H1 (cell line): ENCODE measurements at regions not wholly inside any gene's neighbourhood (a gene's known extent, or its start where the extent isn't known, plus 50 kb on each side); places are given as distances from the start of the nearest gene placed in this dataset.

Experiments
- CTCF ChIA-PET: fragments of 300-600 bp; sonication (Branson Sonifier 250); formaldehyde crosslinking; loops from one replicate; lab custom pipeline; 2021; ENCODE audit not compliant: partially characterized antibody; lab: Charles Lee
- POLR2A ChIA-PET: fragments of 300-600 bp; sonication (Branson Sonifier 250); formaldehyde crosslinking; loops from one replicate; lab custom pipeline; 2021; ENCODE audit warnings: inconsistent platforms; ENCODE audit not compliant: partially characterized antibody; lab: Charles Lee
- DNase-seq, 2 experiments: peaks; one replicate each; pipeline versions ENCODE4 v3.0.0 to v3.0.0-alpha.2; 2010 to 2022; ENCODE audit warnings: low spot score in 2 of 2, low read depth in 1 of 2, mixed read lengths in 1 of 2
- FAIRE-seq: peaks from 2 replicates; lab custom pipeline; 2011; peaks lifted over from hg19 to GRCh38; lab: Jason Lieb, UNC
- H2AFZ ChIP-seq: 2 replicates; pipeline ENCODE4 v1.8.1; 2012; ENCODE audit warnings: low read length, inconsistent platforms
- H2AK5ac ChIP-seq: 2 replicates; pipeline ENCODE4 v1.6.1; 2013; ENCODE audit warnings: low read depth, low read length
- H2BK120ac ChIP-seq: replicated peaks from 2 replicates; pipeline ENCODE3; 2013; ENCODE audit warnings: low read depth, low read length, inconsistent platforms
- H2BK12ac ChIP-seq: 2 replicates; pipeline ENCODE4 v1.6.1; 2013; ENCODE audit warnings: low read depth, low read length
- H2BK15ac ChIP-seq: 2 replicates; pipeline ENCODE4 v1.6.1; 2013; ENCODE audit warnings: low read length
- H2BK20ac ChIP-seq: 2 replicates; pipeline ENCODE4 v1.6.1; 2013; ENCODE audit warnings: low read length
- H2BK5ac ChIP-seq: 2 replicates; pipeline ENCODE4 v1.6.1; 2013; ENCODE audit warnings: low read depth, low read length
- H3K14ac ChIP-seq: 2 replicates; pipeline ENCODE4 v1.6.1; 2013; ENCODE audit warnings: inconsistent platforms; ENCODE audit not compliant: insufficient read length
- H3K18ac ChIP-seq: 2 replicates; pipeline ENCODE4 v1.6.1; 2013; ENCODE audit warnings: low read length; ENCODE audit errors: extremely low read depth
- H3K23ac ChIP-seq: 2 replicates; pipeline ENCODE4 v1.6.1; 2013; ENCODE audit warnings: inconsistent platforms; ENCODE audit not compliant: insufficient read length
- H3K23me2 ChIP-seq: 2 replicates; pipeline ENCODE4 v1.6.1; 2013; ENCODE audit warnings: low read depth, low read length
- H3K27ac ChIP-seq: 2 replicates; pipeline ENCODE4 v1.6.1; 2011; ENCODE audit warnings: low read depth, low read length, inconsistent platforms
- H3K27me3 ChIP-seq, 4 experiments: replicated peaks in 1 of 4; 1 replicate in 1 of 4; 2 replicates in 3 of 4; pipeline versions ENCODE4 v1.6.1 to v1.8.1; 2011 to 2013; ENCODE audit warnings: low read length in 3 of 4, mild to moderate bottlenecking in 3 of 4, inconsistent platforms in 2 of 4, mixed read lengths in 2 of 4, moderate library complexity in 1 of 4; ENCODE audit not compliant: control insufficient read depth in 3 of 4, insufficient read depth in 3 of 4; ENCODE audit errors: extremely low read depth in 1 of 4
- H3K36me3 ChIP-seq, 4 experiments: 2 replicates each; pipeline versions ENCODE4 v1.6.1 to v1.8.1; 2011 to 2013; ENCODE audit warnings: mild to moderate bottlenecking in 4 of 4, low read length in 3 of 4, moderate library complexity in 2 of 4, control low read depth in 1 of 4, inconsistent platforms in 1 of 4; ENCODE audit not compliant: insufficient read depth in 4 of 4, control insufficient read depth in 2 of 4
- H3K4ac ChIP-seq: replicated peaks from 2 replicates; pipeline ENCODE3; 2013; ENCODE audit warnings: low read length, low read depth, mixed read lengths, inconsistent platforms; ENCODE audit not compliant: insufficient read length
- H3K4me1 ChIP-seq, 4 experiments: replicated peaks in 1 of 4; 1 replicate in 1 of 4; 2 replicates in 3 of 4; pipeline versions ENCODE4 v1.6.1 to v1.8.1; 2011 to 2013; ENCODE audit warnings: low read length in 3 of 4, inconsistent platforms in 2 of 4, mixed read lengths in 1 of 4; ENCODE audit not compliant: insufficient read depth in 4 of 4, control insufficient read depth in 3 of 4
- H3K4me2 ChIP-seq, 2 experiments: 2 replicates each; pipeline versions ENCODE4 v1.6.1 to v1.8.1; 2011 to 2013; ENCODE audit warnings: low read depth in 2 of 2, low read length in 2 of 2, control low read depth in 1 of 2, inconsistent platforms in 1 of 2, mild to moderate bottlenecking in 1 of 2; ENCODE audit not compliant: insufficient read depth in 1 of 2
- H3K4me3 ChIP-seq, 4 experiments: fragments of 200-600, 300-600 bp in 1 of 4; sonication (generic), shearing (Covaris generic), sonication (Bioruptor Twin) in 1 of 4; 2 replicates each; pipeline versions ENCODE4 v1.5.1 to v1.8.1; 2011 to 2016; ENCODE audit warnings: low read length in 4 of 4, low read depth in 3 of 4, control low read depth in 2 of 4, inconsistent platforms in 2 of 4, mild to moderate bottlenecking in 2 of 4, mixed read lengths in 1 of 4, moderate library complexity in 1 of 4; ENCODE audit not compliant: insufficient read depth in 2 of 4; ENCODE audit errors: extremely low read depth in 1 of 4
- H3K56ac ChIP-seq: replicated peaks from 2 replicates; pipeline ENCODE3; 2013; ENCODE audit warnings: low read depth, mild to moderate bottlenecking, mixed read lengths, low read length, inconsistent platforms; ENCODE audit not compliant: insufficient read length
- H3K79me1 ChIP-seq: 2 replicates; pipeline ENCODE4 v1.6.1; 2013; ENCODE audit warnings: low read depth, low read length, control low read depth
- H3K79me2 ChIP-seq, 2 experiments: 2 replicates each; pipeline versions ENCODE4 v1.6.1 to v1.8.1; 2012 to 2013; ENCODE audit warnings: low read length in 2 of 2, mild to moderate bottlenecking in 2 of 2, inconsistent platforms in 1 of 2; ENCODE audit not compliant: insufficient read depth in 2 of 2, control insufficient read depth in 1 of 2
- H3K9ac ChIP-seq, 4 experiments: replicated peaks in 1 of 4; 1 replicate in 1 of 4; 2 replicates in 3 of 4; pipeline versions ENCODE4 v1.6.1 to v1.8.1; 2011 to 2013; ENCODE audit warnings: low read depth in 3 of 4, low read length in 3 of 4, control low read depth in 2 of 4, mild to moderate bottlenecking in 2 of 4, moderate library complexity in 2 of 4, inconsistent platforms in 1 of 4; ENCODE audit errors: extremely low read depth in 1 of 4
- H3K9me3 ChIP-seq, 2 experiments: 2 replicates each; pipeline versions ENCODE4 v1.6.1 to v1.8.1; 2012 to 2013; ENCODE audit warnings: mild to moderate bottlenecking in 2 of 2, moderate library complexity in 2 of 2, control low read depth in 1 of 2, inconsistent platforms in 1 of 2, low read depth in 1 of 2, low read length in 1 of 2, mixed read lengths in 1 of 2; ENCODE audit not compliant: insufficient read depth in 2 of 2
- H4K20me1 ChIP-seq, 2 experiments: replicated peaks in 1 of 2; 2 replicates each; pipeline versions ENCODE3 to v1.8.1; 2011 to 2013; ENCODE audit warnings: inconsistent platforms in 2 of 2, low read length in 2 of 2, mild to moderate bottlenecking in 1 of 2; ENCODE audit not compliant: insufficient read depth in 2 of 2, control insufficient read depth in 1 of 2
- H4K5ac ChIP-seq: 2 replicates; pipeline ENCODE4 v1.6.1; 2013; ENCODE audit warnings: low read length, low read depth, mixed read lengths, inconsistent platforms; ENCODE audit not compliant: insufficient read length
- H4K8ac ChIP-seq: 2 replicates; pipeline ENCODE4 v1.8.0; 2013; ENCODE audit warnings: mild to moderate bottlenecking, moderate library complexity, low read length, inconsistent platforms; ENCODE audit not compliant: insufficient read depth; ENCODE audit errors: extremely low read depth
- H4K91ac ChIP-seq: replicated peaks from 2 replicates; pipeline ENCODE3; 2013; ENCODE audit warnings: low read length, mixed read lengths, inconsistent platforms; ENCODE audit not compliant: insufficient read length
- CBX5 ChIP-seq: fragments of 300-800, 300-1000 bp; sonication (generic); IDR thresholded peaks from 2 replicates; pipeline ENCODE4 v1.7.1; 2016; ENCODE audit warnings: antibody characterized with exemption, low read length, low read depth
- CREB1 ChIP-seq: IDR thresholded peaks from 2 replicates; pipeline ENCODE4 v1.6.1; 2012; ENCODE audit warnings: inconsistent platforms
- EZH2 ChIP-seq: fragments of 200-600 bp; sonication (generic); IDR thresholded peaks from 2 replicates; pipeline ENCODE4 v1.7.1; 2012; ENCODE audit warnings: low read depth, mild to moderate bottlenecking, moderate library complexity, low read length, inconsistent platforms; ENCODE audit not compliant: severe bottlenecking
- MAFK ChIP-seq: IDR thresholded peaks from 2 replicates; pipeline ENCODE4 v1.6.1; 2012; ENCODE audit warnings: low read depth, mild to moderate bottlenecking, improper control_type of control experiment, low read length
- RBBP5 ChIP-seq: IDR thresholded peaks from 2 replicates; pipeline ENCODE4 v1.7.1; 2012; ENCODE audit warnings: low read depth, mild to moderate bottlenecking, inconsistent platforms, low read length, moderate library complexity, borderline replicate concordance
- SIRT6 ChIP-seq: IDR thresholded peaks from one replicate; pipeline ENCODE4 v1.7.1; 2012; ENCODE audit warnings: low read length, inconsistent platforms
- SP2 ChIP-seq: IDR thresholded peaks from 2 replicates; pipeline ENCODE4 v1.6.1; 2012; ENCODE audit warnings: mild to moderate bottlenecking, low read length, inconsistent platforms
- WGBS, 2 experiments: shearing (Covaris generic) in 1 of 2; methylation state at CpG; one replicate each; pipeline versions ENCODE4 v1.1.6 to v1.1.7; 2013 to 2015; ENCODE audit warnings: low lambda C conversion rate in 2 of 2, mixed read lengths in 2 of 2, inconsistent platforms in 1 of 2, low coverage in 1 of 2, missing lambda C conversion rate in 1 of 2; ENCODE audit not compliant: insufficient replicate concordance in 2 of 2, insufficient coverage in 1 of 2, insufficient read length in 1 of 2; ENCODE audit errors: extremely low coverage in 1 of 2, missing lambda C conversion rate in 1 of 2; 5-methylcytosine and 5-hydroxymethylcytosine counted together
- TF ChIP-seq, protein P1 (sequence below): IDR thresholded peaks from 2 replicates; pipeline ENCODE4 v1.6.1; 2012; ENCODE audit warnings: inconsistent platforms
- TF ChIP-seq, protein P2 (sequence below), 3 experiments: IDR thresholded peaks; 1 replicate in 2 of 3; 2 replicates in 1 of 3; pipeline versions ENCODE4 v1.5.1 to v1.6.1; 2011; ENCODE audit warnings: low read length in 3 of 3, mild to moderate bottlenecking in 3 of 3, inconsistent platforms in 2 of 3, low read depth in 1 of 3, moderate library complexity in 1 of 3; ENCODE audit not compliant: insufficient read depth in 1 of 3; ENCODE audit errors: control extremely low read depth in 1 of 3

GRCh38 chr13:50549221-50549942 is 294.1 kb downstream of the DLEU7 start:
- no peak overlapping the region for H4K8ac ChIP-seq
- H3K23ac ChIP-seq = no peak overlapping the region
- FAIRE-seq = no peak
- no peaks in the 10 kb centered on the region for H3K79me1 ChIP-seq
- no peak overlapping the region for H2BK15ac ChIP-seq
- H3K4me1 ChIP-seq = peaks cover 0 to 1% (median 0%) of the 10 kb centered on the region in 4 experiments; a peak in 1 of 7 replicates
- ChIA-PET POLR2A (interaction anchor here (1.1 kb wide), 1 partner anchor 20 kb away, joined by 3 read pairs; no protein-coding TSS in a partner anchor), CTCF (interaction anchor here (1.2 to 1.7 kb wide), 2 partner anchors 10 to 37 kb away, joined by 3 to 4 read pairs; no protein-coding TSS in a partner anchor)
- no peak overlapping the region for H3K56ac ChIP-seq
- H4K5ac ChIP-seq = no peak overlapping the region
- no peak overlapping the region for H2BK5ac ChIP-seq
- H4K20me1 ChIP-seq = no peaks in the 10 kb centered on the region
- no peak overlapping the region for H3K18ac ChIP-seq
- no peak overlapping the region for H3K27ac ChIP-seq
- H2AFZ ChIP-seq = no peak overlapping the region
- no peak overlapping the region for H3K9ac ChIP-seq
- no peak overlapping the region for H2BK20ac ChIP-seq
- no peaks in the 10 kb centered on the region for H3K23me2 ChIP-seq
- no peak overlapping the region for H3K14ac ChIP-seq
- 90% methylated on average over 4 of the region's 4 CpGs; no CpG with 5 or more reads in 1 of the 2 experiments for WGBS, 2 experiments
- H3K4me2 ChIP-seq = no peak overlapping the region
- no peak overlapping the region for H4K91ac ChIP-seq
- H3K9me3 ChIP-seq = no peaks in the 10 kb centered on the region
- H2BK12ac ChIP-seq = no peak overlapping the region
- no peak for DNase-seq
- no peak overlapping the region for H2BK120ac ChIP-seq
- H3K4ac ChIP-seq = no peak overlapping the region
- H3K4me3 ChIP-seq = no peak overlapping the region
- no peaks in the 10 kb centered on the region for H3K36me3 ChIP-seq
- no peak overlapping the region for H2AK5ac ChIP-seq
- H3K79me2 ChIP-seq = no peaks in the 10 kb centered on the region
- no peaks in the 10 kb centered on the region for H3K27me3 ChIP-seq
- TF ChIP-seq SIRT6 (no peak), RBBP5 (no peak), SP2 (no peak), EZH2 (no peak), CBX5 (no peak), MAFK (no peak), CREB1 (no peak)
- TF ChIP-seq, protein P1, sequence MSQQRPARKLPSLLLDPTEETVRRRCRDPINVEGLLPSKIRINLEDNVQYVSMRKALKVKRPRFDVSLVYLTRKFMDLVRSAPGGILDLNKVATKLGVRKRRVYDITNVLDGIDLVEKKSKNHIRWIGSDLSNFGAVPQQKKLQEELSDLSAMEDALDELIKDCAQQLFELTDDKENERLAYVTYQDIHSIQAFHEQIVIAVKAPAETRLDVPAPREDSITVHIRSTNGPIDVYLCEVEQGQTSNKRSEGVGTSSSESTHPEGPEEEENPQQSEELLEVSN = no peak
- TF ChIP-seq, protein P2, sequence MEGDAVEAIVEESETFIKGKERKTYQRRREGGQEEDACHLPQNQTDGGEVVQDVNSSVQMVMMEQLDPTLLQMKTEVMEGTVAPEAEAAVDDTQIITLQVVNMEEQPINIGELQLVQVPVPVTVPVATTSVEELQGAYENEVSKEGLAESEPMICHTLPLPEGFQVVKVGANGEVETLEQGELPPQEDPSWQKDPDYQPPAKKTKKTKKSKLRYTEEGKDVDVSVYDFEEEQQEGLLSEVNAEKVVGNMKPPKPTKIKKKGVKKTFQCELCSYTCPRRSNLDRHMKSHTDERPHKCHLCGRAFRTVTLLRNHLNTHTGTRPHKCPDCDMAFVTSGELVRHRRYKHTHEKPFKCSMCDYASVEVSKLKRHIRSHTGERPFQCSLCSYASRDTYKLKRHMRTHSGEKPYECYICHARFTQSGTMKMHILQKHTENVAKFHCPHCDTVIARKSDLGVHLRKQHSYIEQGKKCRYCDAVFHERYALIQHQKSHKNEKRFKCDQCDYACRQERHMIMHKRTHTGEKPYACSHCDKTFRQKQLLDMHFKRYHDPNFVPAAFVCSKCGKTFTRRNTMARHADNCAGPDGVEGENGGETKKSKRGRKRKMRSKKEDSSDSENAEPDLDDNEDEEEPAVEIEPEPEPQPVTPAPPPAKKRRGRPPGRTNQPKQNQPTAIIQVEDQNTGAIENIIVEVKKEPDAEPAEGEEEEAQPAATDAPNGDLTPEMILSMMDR (IDR thresholded peaks at IDR 0.05; ENCODE audit: control extremely low read depth in 1 of 3, insufficient read depth in 1 of 3, low read depth in 1 of 3, low read length in 3 of 3) = no peak
